Stimulated activated CD8-positive, alpha-beta memory T cell treated with anti-CD3 and anti-CD28 coated beads, Interleukin-4, amount 100 ng/mL, for 24 hours (primary cell): ENCODE measurements at regions not wholly inside any gene's neighbourhood (a gene's known extent, or its start where the extent isn't known, plus 50 kb on each side); places are given as distances from the start of the nearest gene placed in this dataset.

Source experiments
- DNase-seq: peaks from one replicate; pipeline ENCODE4 v3.0.0-alpha.2; 2020; ENCODE audit warnings: low read depth

DNA sequence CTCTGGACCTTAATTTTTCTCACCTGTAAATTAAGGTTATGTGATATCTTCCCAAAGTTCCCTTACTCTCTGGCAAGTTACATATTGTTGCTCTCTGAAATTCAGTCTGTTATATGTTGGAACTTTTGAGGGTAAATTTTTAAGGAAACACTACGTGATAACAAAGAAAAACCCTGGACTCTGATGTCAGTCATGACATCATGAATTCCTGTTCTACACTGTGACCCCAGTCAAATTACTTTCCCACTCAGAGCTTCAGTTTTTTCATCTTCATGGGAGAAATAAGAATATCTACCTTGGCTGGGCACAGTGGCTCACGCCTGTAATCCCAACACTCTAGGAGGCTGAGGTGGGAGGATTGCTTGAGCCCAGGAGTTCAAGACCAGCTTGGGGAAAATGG lies 164.6 kb upstream of the RALGAPA2 start:
- DNase-seq, result no peak

GRCh38 chr20:20875716-20876115 lies 163.3 kb upstream of the RALGAPA2 start:
- DNase-seq, result no peak

- DNase-seq, result no peak
These were observed 160.0 kb upstream of the RALGAPA2 start for GRCh38 chr20:20872428-20872827.

GRCh38 chr20:20869161-20869775 lies 156.8 kb upstream of the RALGAPA2 start:
- no peak for DNase-seq

DNA sequence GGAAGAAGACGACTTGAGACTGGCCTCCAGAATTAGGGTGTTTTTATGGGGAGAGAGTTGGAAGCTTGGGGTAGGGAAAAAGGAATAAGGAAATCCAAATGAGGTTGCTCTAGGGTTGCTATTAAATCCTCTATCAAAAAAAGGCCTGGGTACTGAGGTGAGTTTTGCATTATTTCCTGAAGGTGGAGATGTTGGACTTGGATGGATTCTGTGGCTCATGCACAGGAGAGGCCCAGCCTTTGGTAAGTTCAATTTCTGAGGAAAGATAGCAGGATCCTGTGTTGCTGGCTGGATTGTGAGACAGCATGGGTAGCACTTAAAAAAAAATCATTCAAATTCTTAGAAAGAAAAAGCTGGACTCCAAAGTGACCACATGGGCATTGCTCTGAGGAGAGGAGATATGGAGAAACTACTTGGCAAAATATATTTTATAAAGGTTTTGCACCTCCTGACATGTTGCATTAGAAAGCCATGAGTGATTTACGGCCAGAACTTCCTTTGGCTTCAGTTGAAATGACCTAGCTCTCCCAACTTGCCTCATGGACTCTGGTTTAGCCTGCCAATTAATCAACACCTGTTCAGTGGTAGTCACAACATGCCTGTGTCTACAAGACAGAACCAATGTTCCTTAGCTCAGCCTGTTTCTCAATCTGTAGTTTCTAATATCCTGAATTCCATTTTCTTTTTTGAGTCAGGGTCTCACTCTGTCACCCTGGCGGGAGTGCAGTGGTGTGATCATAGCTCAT lies 152.1 kb upstream of the RALGAPA2 start:
- DNase-seq, result no peak

- peak; percentile 79 for DNase-seq
These were observed 147.8 kb upstream of the RALGAPA2 start for GRCh38 chr20:20860078-20860806.

DNA sequence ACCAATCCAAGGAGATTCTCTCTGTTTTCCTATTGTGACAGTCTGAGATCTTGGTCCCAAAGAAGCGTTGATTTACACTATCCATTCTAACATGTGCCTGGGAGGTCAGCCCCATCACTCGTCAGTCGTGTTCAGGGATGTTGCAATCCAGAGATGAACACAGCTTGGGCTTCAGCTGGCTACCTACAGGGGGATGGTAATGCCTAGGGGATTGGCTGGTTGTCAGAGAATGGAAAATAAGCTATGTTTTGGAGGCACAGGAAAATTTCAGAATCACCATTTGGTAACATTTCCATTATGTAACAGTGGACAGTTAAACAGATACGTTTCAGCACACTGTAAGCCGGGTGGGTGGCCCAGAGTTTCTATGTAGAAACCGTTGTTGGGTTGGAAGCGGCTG lies 147.1 kb upstream of the RALGAPA2 start:
- DNase-seq, result no peak

DNA sequence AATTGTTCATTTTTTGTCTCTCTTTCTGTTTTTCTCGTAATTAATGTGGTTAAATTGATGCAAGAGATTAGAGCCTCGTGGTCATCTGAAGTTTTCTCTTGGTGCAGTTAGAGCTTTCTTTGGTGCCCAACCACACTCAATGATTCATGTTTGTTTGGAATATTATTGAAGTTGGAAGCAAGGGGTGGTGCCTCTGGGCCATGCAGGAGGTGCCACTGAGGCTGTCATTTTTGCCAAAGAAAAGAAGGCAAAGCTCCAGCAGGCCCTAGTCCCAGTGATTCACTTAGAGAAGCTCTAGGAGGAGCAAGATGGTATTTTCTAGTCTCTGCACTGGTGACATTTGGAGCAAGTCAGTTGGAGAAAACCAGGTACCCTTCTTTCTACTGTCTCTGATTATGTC lies 144.5 kb upstream of the RALGAPA2 start:
- no peak for DNase-seq

DNA sequence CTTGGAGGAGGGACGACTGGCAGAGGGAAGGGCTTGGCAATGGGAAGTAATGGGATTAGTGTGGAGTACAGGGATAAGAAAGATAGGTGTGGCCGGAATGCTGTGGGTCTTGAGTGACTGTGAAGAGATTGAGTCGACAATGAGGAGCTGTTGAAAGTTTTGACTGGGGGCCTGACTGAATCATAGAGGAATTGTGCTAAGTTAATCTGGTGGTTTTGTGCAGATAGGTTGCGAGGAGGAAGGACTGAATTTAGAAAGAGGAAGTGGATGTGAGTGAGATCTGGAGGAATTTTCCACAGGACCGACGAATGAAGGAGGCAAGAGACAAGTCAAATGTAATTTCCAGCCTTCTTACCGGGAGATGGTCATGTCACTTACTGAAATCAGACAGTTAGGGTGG lies 143.9 kb upstream of the RALGAPA2 start:
- DNase-seq, result no peak

DNA sequence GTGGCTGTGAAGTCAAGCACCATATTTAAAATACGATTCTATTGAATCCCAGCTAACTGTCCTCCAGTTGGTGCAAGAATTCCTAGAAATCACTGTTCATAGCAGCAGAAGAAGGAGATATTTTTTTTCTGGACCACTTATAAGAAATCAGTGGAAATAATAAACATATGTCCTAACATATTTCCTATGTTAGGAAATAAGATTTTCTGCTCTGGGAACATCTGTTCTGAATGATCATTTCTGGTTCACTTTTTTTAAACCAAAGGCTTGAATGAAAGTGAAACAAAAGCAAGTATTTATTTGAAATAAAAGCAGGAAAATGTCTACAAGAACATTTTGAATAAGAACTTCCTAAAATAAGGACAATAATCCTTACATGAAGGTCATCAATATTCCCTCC lies 138.9 kb upstream of the RALGAPA2 start:
- DNase-seq, result no peak

DNA sequence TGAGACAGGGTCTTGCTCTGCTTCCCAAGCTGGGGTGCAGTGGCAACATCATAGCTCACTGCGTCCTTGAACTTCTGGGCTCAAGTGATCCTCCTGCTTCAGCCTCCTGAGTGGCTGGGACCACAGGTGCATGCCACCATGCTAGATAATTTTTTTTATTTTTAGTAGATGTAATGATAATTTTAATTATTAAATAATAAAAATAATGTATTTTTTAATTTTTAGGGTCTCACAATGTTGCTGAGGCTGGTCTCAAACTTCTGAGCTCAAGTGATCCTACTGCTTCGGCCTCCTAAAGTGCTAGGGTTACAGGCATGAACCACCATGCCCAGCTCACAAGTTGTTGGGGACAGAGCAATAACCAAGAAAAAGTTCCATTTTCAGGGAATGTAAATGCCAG lies 138.0 kb upstream of the RALGAPA2 start:
- no peak for DNase-seq

DNA sequence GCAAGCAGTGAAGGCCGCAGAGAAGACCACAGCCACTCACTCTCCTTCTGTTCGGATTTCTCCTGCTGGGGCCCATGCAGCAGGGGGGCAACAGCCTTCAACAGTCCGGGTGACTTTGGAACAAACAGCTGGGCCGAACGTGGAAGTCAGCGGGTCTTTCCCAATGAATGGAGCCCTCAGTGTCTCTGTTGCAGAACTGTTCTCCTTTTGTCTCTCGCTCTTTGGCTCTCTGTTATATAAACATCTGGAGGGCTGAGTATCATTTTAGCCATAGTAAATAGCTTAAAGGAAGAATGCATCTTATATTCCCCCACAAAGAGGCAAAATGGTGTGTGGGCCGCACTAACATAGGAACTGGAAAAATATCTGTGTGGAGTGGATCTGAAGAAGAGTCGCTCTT lies 136.7 kb upstream of the RALGAPA2 start:
- no peak for DNase-seq

DNA sequence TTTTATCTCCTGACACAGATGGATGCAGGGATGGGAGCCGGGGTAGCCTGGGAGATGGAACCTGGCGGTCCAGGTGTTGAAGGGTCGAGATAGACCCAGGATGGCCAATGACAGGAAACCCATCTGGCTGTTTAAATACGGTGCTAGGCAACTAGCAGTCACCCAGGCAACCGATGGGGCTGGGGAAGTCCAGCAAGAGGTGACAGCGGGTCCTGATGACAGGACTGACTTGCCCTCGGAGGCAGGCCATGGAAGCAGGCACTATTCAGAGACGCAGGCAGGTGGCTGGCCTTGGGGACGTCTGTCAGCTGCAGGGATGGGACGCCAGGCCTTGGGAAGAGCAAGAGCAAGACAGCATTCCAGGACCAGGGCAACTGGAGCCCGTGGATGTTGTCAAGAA lies 135.4 kb upstream of the RALGAPA2 start:
- no peak for DNase-seq

DNA sequence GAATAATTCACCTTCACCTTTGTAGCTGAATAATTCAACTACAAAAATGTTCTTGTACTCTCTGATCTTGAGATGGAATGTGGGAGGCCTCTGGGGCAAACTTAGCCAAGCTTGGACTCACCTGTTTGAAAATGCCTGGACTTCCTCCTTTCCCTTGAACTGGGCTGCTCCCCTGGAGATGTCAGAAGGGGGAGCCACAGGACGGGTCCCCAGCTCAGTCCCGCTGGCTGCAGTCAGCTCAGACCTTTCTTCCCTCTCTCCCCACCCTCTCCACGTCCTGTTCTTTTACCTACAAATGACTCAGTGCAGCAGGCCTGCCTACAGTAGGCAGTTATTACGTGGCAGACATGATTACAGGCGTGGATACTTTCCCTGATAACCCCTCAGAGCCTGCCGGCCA lies 131.5 kb upstream of the RALGAPA2 start:
- DNase-seq, result no peak

DNA sequence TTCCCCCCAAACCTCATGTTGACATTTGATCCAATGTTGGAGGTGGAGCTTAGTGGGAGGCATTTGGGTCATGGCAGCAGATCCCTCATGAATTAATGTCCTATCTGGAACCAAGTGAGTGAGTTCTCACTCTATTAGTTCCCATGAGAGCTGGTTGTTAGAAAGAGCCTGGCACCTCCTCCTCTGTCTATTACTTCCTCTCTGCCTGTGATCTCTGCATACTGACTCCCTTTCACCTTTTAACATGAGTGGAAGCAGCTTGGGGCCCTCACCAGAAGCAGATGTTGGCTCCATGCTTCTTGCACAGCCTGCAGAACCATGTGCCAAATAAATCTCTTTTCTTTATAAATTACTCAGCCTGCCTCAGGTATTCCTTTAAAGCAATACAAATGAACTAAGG lies 127.3 kb upstream of the RALGAPA2 start:
- DNase-seq, result no peak

DNA sequence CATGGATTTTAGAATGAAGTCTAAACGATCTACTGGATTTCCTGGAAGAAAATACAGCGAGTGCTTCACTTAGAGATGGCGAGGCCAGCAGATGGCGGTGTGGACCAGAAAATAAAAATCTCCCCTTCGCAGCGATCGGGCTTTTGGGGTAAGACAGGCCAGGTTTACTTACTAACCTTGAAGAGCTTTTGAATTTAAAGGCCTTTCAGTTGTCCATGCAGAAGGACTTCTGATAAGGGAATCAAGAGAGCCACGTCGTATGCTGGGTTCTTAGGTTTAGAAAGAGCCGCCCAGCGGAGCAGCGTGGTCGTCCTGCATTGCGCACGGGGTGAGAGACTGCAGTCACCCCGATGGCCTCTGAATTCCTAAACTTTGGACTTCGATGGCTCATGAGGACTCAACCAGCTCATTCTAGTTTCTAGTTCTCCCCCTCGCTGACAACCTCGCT lies 125.2 kb upstream of the RALGAPA2 start:
- DNase-seq, result no peak

- no peak for DNase-seq
These were observed 124.4 kb upstream of the RALGAPA2 start for GRCh38 chr20:20836836-20837235.

DNA sequence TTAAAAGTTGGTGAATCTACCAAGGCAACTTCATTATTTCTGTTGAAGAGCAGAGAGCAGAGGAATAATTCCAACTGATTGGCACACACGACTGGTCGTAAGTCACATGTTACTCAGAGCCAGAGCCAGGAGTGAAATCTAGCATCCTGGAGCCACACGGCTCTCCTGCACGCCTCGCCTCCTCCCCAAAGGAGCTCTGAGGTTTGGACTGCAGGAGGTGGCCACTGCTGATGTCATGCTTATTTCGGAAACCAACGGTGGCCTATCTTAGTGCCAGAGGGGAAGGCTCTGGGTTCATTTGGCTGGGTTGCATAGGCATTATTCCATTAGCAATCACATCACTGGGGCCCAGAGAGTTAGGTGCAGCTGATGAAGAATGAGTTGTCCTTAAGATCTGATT lies 123.5 kb upstream of the RALGAPA2 start:
- DNase-seq, result no peak

GRCh38 chr20:20834008-20834407 lies 121.6 kb upstream of the RALGAPA2 start:
- DNase-seq, result no peak

GRCh38 chr20:20832715-20833114 lies 120.3 kb upstream of the RALGAPA2 start:
- no peak for DNase-seq

DNA sequence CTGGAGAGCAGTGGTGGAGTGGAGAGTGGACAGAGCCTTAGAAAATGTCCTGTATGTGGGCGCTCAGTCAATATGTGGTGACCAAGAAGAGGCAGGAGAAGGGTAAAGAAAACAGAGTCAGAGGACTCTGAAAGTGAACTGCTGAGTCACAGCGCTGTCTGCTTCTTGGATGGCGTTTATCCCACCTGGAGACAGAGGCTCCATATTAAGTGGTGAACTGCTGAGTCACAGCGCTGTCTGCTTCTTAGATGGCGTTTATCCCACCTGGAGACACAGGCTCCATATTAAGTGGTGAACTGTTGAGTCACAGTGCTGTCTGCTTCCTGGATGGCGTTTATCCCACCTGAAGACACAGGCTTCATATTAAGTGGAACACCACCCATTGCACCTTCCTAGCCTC lies 119.3 kb upstream of the RALGAPA2 start:
- DNase-seq, result no peak

DNA sequence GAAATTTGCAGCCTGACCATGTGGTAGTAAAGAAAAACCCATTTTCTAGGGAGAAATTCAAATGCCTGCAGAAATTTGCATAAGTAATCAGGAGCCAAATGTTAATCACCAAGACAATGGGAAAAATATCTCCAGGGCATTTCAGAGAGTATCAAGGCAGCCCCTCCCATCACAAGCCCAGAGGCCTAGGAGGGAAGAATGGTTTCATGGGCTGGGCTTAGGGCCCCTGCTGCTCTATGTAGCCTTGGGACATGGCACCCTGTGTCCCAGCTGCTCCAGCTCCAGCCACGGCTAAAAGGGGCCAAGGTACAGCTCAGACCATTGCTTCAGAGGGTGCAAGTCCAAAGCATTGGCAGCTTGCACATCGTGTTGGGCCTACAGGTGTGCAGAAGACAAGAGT lies 117.2 kb upstream of the RALGAPA2 start:
- no peak for DNase-seq

GRCh38 chr20:20827992-20828597 lies 115.7 kb upstream of the RALGAPA2 start:
- DNase-seq, result no peak
